IPS-15b (cell line): ENCODE measurements at regions not wholly inside any gene's neighbourhood (a gene's known extent, or its start where the extent isn't known, plus 50 kb on each side); places are given as distances from the start of the nearest gene placed in this dataset.

Experiments
- H3K27me3 ChIP-seq: one replicate; pipeline ENCODE4 v1.6.1; 2013; ENCODE audit warnings: low read length; ENCODE audit not compliant: control insufficient read depth, insufficient read depth
- H3K36me3 ChIP-seq: one replicate; pipeline ENCODE4 v1.6.1; 2013; ENCODE audit warnings: low read length; ENCODE audit not compliant: control insufficient read depth, insufficient read depth
- H3K4me1 ChIP-seq: one replicate; pipeline ENCODE4 v1.6.1; 2013; ENCODE audit warnings: mild to moderate bottlenecking, low read length; ENCODE audit not compliant: control insufficient read depth, insufficient read depth
- H3K4me3 ChIP-seq: one replicate; pipeline ENCODE4 v1.5.1; 2013; ENCODE audit warnings: low read depth, low read length
- H3K9ac ChIP-seq: one replicate; pipeline ENCODE4 v1.6.1; 2013; ENCODE audit warnings: low read depth, mild to moderate bottlenecking, low read length
- H3K9me3 ChIP-seq: one replicate; pipeline ENCODE4 v1.6.1; 2013; ENCODE audit warnings: mild to moderate bottlenecking, low read length; ENCODE audit not compliant: control insufficient read depth, insufficient read depth

DNA sequence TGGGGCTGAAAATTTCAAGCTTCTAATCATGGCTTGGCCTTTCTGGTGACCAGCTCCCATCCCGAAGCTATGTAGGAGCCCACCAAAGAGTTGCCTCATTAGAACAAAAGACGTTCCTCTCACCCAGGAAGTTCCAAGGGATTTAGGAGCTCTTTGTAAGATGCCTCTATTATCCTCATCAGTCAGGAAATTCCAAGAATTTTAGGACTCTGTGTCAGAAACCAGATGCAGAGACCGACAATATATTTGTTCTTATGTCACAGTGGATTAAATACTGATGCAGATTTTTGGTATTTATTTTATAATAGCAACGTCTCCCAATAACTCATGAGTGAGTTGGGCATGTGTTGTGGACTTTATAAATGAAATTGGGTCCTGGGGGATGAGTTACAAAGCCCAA is 91.8 kb upstream of the SKOR2 start:
- Histone ChIP-seq H3K36me3 (no peaks in the 10 kb centered on the region), H3K27me3 (peaks cover 2% of the 10 kb centered on the region), H3K9ac (no peak overlapping the region), H3K9me3 (no peaks in the 10 kb centered on the region), H3K4me3 (no peak overlapping the region), H3K4me1 (no peaks in the 10 kb centered on the region)

DNA sequence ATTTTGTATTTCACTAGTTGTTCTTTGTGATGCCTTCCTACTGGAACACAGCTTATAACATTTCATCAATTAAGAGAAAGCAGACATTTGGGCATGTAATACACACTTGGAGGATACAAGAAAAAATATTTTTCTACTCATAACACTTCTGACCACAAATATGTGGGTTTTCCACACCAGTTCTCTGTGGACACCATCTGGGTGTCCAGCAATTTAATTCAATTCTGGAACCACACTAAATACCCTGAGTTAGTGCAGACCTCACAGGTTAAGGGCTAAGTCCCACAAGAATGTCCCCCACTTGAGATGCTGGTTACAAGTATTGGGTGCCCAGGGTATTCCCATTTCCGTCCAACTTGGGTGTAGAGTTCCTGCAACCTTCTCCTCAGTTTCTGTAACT is 91.1 kb upstream of the SKOR2 start:
- H3K9ac ChIP-seq, result no peak overlapping the region
- no peaks in the 10 kb centered on the region for H3K4me1 ChIP-seq
- no peaks in the 10 kb centered on the region for H3K9me3 ChIP-seq
- no peaks in the 10 kb centered on the region for H3K36me3 ChIP-seq
- H3K4me3 ChIP-seq, result no peak overlapping the region
- peaks cover 2% of the 10 kb centered on the region for H3K27me3 ChIP-seq

DNA sequence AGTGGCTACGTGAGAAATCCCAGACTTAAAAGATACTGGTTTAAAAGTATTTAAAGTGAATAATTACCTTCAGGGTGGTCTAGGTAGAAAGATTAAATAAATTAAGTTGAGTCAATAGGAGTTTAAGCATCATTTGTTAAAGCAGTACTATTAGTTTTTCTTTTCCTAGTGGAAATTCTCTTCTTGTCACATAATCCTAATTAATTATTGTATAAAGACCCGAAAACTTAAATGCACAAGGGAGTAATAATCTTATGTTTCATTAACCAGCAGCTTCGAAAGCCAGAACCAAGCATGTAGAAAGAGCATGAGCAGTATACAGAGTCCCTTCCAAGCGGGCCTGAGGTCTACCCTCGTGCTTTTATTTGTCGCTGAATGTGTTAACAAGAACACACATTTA is 90.2 kb upstream of the SKOR2 start:
- Histone ChIP-seq H3K9ac (no peak overlapping the region), H3K4me1 (no peaks in the 10 kb centered on the region), H3K36me3 (no peaks in the 10 kb centered on the region), H3K9me3 (no peaks in the 10 kb centered on the region), H3K27me3 (peaks cover 2% of the 10 kb centered on the region), H3K4me3 (no peak overlapping the region)

DNA sequence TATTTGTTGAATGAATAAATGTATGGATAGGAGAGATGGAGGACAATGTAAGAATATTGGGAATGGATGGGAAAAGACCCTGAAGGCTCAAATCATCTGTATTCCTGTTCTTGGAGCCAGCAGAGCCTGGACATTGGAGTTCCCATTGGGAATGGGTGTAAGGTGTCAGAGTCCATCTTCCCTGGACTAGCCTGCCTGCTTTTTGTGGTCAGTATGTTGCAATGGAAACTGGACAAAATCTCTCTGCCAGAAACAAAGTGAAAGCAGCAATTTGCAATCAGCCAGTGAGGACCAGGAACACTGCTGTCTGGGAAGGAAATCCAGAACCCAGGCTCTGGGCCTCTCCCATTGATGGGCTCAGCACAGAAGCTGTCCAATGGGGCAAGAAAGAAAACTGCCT is 83.5 kb upstream of the SKOR2 start:
- Histone ChIP-seq H3K4me1 (no peaks in the 10 kb centered on the region), H3K4me3 (no peak overlapping the region), H3K36me3 (no peaks in the 10 kb centered on the region), H3K9me3 (no peaks in the 10 kb centered on the region), H3K9ac (no peak overlapping the region), H3K27me3 (no peaks in the 10 kb centered on the region)

DNA sequence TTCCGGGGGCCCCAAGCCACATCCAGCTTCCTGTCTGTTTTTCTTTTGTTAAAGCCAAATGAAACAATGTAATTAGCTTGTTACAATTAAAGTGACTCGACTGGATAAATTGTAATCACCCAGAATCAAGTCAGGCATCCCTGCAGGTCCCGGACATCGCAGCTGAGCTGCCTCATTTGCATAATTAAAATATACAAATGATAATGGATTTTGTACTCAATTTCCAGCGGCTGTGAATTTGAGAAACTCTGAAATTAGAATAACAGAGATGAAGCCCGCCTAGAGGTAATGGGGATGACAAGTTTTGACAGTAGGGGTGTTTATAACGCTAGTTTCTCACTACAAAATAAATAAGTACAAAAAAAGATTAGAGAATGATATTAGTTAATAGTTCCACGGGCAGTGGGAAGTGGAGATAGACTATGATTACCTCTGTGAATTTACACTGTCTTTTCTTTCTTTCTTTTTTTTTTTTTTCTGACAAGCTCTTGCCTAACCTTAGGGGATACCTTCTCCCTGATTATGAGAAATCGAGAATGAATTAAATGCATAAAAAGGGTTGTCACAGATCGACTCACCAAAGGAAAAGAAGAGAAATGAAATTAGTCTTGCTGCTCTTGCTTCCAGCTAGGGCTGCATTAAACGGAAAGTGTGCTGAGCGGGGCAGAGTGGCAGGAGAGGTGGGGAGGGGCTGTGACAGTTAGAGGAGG is 82.6 kb upstream of the SKOR2 start:
- Histone ChIP-seq H3K4me1 (no peaks in the 10 kb centered on the region), H3K27me3 (no peaks in the 10 kb centered on the region), H3K36me3 (no peaks in the 10 kb centered on the region), H3K9ac (no peak overlapping the region), H3K4me3 (no peak overlapping the region), H3K9me3 (no peaks in the 10 kb centered on the region)

DNA sequence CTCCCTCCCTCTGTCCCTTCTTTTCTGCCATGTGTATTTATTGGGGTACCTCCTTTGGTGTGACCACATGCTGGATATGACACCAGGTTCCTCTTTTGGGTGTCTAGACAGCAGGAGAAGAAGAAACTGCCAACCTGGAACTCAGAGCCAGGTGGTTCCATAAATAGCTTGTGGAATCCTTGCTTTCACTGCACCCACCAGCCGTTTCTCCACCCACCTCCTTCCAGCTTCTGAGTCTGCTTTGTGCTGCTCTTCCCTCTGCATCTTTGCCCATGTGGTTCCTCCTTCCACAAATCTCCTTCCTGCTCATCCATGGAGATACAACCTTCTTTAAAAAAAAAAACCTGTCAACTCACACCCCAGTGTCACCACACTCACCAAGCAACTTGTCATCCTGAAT is 80.2 kb upstream of the SKOR2 start:
- no peaks in the 10 kb centered on the region for H3K36me3 ChIP-seq
- no peaks in the 10 kb centered on the region for H3K4me1 ChIP-seq

DNA sequence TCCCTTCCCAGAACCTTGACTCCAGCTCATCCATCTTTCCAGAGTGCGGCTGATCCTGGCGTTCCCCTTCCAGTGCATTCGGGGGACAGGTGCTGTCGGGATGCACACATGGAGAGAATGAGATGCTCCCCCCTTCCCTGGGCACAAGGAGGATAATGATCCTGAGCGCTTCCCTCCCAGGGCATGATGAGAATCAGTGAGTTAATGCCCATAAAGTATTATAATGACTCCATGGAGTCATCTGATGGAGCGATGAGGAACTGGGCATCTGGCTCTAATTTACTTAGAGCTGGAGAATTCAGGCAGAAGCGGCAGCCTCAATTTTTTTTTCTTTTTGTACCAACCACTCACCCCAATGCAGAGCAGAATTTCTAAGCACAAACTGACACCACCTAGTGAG is 79.6 kb upstream of the SKOR2 start:
- H3K4me3 ChIP-seq, result no peak overlapping the region
- H3K4me1 ChIP-seq, result no peaks in the 10 kb centered on the region
- no peaks in the 10 kb centered on the region for H3K27me3 ChIP-seq
- no peak overlapping the region for H3K9ac ChIP-seq
- H3K36me3 ChIP-seq, result no peaks in the 10 kb centered on the region
- no peaks in the 10 kb centered on the region for H3K9me3 ChIP-seq

More for the DNA sequence above, 80.2 kb upstream of the SKOR2 start:
- H3K27me3 ChIP-seq, result no peaks in the 10 kb centered on the region
- H3K9ac ChIP-seq, result no peak overlapping the region
- H3K4me3 ChIP-seq, result no peak overlapping the region
- no peaks in the 10 kb centered on the region for H3K9me3 ChIP-seq

DNA sequence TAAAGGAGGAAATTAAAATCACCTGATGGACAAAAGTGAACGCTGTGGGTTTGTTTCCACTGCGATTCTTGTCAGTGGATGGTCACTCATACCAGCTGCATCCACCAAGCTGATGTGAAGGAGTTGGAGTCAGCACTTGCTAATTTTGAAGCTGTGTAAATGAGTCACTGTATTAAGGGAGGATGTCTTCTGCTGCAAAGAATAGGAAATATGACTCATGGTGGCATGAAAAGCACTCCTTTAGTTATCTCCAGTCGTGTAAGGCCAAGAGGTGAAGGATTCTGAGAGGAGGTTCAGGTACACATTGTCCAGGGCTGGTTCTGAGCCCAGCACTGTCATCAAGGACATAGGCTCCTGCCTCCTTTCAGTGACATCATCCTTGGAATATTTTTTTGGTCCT is 71.7 kb upstream of the SKOR2 start:
- no peaks in the 10 kb centered on the region for H3K27me3 ChIP-seq
- H3K4me3 ChIP-seq, result no peak overlapping the region

DNA sequence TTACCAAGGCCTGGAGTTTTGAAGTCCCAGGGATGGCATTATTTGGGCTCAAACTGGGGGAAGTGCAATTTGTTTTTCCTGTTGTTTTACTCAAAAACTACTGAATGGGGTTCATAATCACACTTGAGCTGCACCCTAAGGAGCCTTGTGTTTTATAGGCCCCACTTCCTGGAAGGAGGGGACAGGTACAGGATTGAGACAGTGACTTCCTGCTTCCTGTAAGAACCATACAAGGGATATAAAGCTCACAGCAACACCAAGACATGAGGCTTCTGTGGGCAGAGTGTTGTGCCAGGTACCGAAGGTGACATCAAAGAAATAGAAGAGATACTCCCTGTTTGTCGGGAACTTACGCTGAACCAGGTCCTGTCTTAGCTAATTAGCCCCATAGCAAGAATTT is 70.4 kb upstream of the SKOR2 start:
- Histone ChIP-seq H3K9me3 (no peaks in the 10 kb centered on the region), H3K4me3 (no peak overlapping the region), H3K36me3 (no peaks in the 10 kb centered on the region), H3K4me1 (no peaks in the 10 kb centered on the region), H3K9ac (no peak overlapping the region), H3K27me3 (no peaks in the 10 kb centered on the region)

More for the DNA sequence above, 71.7 kb upstream of the SKOR2 start:
- H3K36me3 ChIP-seq, result no peaks in the 10 kb centered on the region
- no peaks in the 10 kb centered on the region for H3K4me1 ChIP-seq
- H3K9ac ChIP-seq, result no peak overlapping the region
- no peaks in the 10 kb centered on the region for H3K9me3 ChIP-seq

DNA sequence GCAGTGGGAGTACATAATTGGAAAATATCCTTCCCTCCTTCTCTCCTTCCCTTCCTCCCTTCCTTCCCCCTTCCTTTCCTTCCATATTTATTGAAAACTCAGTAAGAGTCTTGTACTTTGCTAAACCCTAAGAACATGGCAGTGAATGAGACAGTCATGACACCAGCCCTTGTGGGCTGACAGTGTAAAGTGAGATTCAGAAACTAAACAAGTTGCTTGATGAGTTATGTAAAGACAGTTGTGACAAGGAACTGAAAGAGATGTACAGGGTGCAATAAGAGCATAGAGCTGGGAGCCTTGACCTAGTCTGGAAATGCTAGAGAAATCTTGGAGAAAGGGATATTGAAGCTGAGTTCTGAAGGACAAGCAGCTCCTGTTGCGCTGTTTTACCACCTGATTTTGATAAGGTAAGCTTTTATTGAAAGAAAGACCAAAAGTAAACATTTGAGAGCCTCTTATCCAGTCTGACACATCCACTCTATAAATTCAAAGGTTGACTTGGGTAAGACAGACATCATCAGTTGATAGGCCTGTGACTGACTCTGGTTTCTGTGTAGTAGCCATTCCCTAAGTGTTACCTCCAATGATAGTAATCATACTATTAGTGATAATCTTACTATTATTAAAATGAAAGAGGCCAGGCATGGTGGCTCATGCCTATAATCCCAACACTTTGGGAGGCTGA is 66.5 kb upstream of the SKOR2 start:
- Histone ChIP-seq H3K4me3 (no peak overlapping the region), H3K36me3 (no peaks in the 10 kb centered on the region), H3K4me1 (no peaks in the 10 kb centered on the region), H3K9ac (no peak overlapping the region), H3K9me3 (no peaks in the 10 kb centered on the region), H3K27me3 (no peaks in the 10 kb centered on the region)

DNA sequence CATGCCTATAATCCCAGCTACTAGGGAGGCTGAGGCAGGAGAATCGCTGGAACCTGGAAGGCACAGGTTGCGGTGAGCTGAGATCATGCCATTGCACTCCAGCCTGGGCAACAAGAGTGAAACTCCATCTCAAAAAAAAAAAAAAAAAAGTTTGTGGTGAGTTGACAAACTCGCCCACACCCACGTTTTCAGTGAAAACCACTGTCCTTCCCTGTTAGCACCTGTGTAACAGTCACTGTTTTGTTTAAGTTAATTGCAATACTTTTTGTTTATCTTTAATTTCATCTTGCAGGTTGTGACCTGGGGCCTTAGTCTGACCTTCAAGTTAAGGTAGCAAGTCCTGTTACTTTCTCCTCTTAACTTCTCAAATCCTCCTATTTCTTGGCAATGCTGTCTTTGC is 65.5 kb upstream of the SKOR2 start:
- H3K27me3 ChIP-seq, result no peaks in the 10 kb centered on the region
- no peaks in the 10 kb centered on the region for H3K4me1 ChIP-seq
- no peaks in the 10 kb centered on the region for H3K9me3 ChIP-seq
- no peak overlapping the region for H3K4me3 ChIP-seq
- H3K9ac ChIP-seq, result no peak overlapping the region
- H3K36me3 ChIP-seq, result no peaks in the 10 kb centered on the region

DNA sequence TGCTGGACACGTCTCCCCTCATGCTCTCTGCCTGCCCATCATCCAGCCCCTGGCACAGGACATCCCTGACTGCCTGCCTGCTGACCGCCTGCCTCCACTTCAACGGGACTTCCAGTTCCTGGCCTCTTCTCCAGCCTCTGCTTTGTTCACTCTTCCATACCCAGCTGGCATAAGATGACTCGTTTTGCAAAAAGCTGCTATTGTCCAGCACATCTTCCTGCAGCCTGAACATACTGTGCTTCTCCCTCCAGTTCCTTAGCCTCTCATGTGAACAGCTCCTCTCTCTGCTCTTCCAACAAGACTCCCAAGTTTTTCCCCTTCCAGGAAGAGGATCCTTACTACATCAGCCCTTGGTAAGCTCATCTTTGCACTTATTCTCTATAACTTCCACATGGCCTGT is 62.4 kb upstream of the SKOR2 start:
- no peaks in the 10 kb centered on the region for H3K4me1 ChIP-seq
- no peaks in the 10 kb centered on the region for H3K9me3 ChIP-seq
- no peaks in the 10 kb centered on the region for H3K27me3 ChIP-seq
- no peak overlapping the region for H3K9ac ChIP-seq
- no peak overlapping the region for H3K4me3 ChIP-seq
- H3K36me3 ChIP-seq, result no peaks in the 10 kb centered on the region
